ENCODE measurements at regions not wholly inside any gene's neighbourhood (a gene's known extent, or its start where the extent isn't known, plus 50 kb on each side); places are given as distances from the start of the nearest gene placed in this dataset.
"Not testable (repeated sequence)": the region's sequence is repeated elsewhere in the genome, so short reads cannot be mapped to it uniquely, and the experiment has no call there.

- not testable (repeated sequence) for TF ChIP-seq CTCF (IDR thresholded peaks at IDR 0.05 in 4 of 5, conservative IDR thresholded peaks at IDR 0.05 in 1 of 5); POLR2A (IDR thresholded peaks at IDR 0.05)
Observed at GRCh38 chr3:106148440-106149082, 279.7 kb upstream of the CBLB start.
